Keratinocyte (primary cell): ENCODE measurements at regions not wholly inside any gene's neighbourhood (a gene's known extent, or its start where the extent isn't known, plus 50 kb on each side); places are given as distances from the start of the nearest gene placed in this dataset.

Source experiments
- DNase-seq: peaks from one replicate; pipeline ENCODE4 v3.0.0-alpha.2; 2011; ENCODE audit warnings: low read depth, missing footprints, low spot score
- FAIRE-seq: peaks from 2 replicates; lab custom pipeline; 2011; peaks lifted over from hg19 to GRCh38; lab: Jason Lieb, UNC
- H2AFZ ChIP-seq: 2 replicates; pipeline ENCODE4 v1.6.0; 2012; ENCODE audit warnings: low read length, control low read depth, inconsistent platforms; ENCODE audit not compliant: control insufficient read depth
- H3K27ac ChIP-seq: 2 replicates; pipeline ENCODE4 v1.5.1; 2011; ENCODE audit warnings: low read length; ENCODE audit not compliant: control insufficient read depth, insufficient read depth
- H3K27me3 ChIP-seq: 3 replicates; pipeline ENCODE4 v1.6.0; 2011; ENCODE audit warnings: low read length; ENCODE audit not compliant: control insufficient read depth, insufficient read depth; ENCODE audit errors: extremely low read depth
- H3K36me3 ChIP-seq, 2 experiments: 2 replicates in 1 of 2; 3 replicates in 1 of 2; pipeline ENCODE4 v1.5.1; 2011; ENCODE audit warnings: low read length in 2 of 2, mild to moderate bottlenecking in 1 of 2; ENCODE audit not compliant: control insufficient read depth in 2 of 2, insufficient read depth in 2 of 2; ENCODE audit errors: extremely low read depth in 1 of 2
- H3K4me1 ChIP-seq: 3 replicates; pipeline ENCODE4 v1.5.1; 2011; ENCODE audit warnings: low read length; ENCODE audit not compliant: control insufficient read depth, insufficient read depth; ENCODE audit errors: extremely low read depth
- H3K4me2 ChIP-seq: 3 replicates; pipeline ENCODE4 v1.6.0; 2011; ENCODE audit warnings: low read depth, low read length; ENCODE audit not compliant: control insufficient read depth, insufficient read depth; ENCODE audit errors: extremely low read depth
- H3K4me3 ChIP-seq, 3 experiments: fragments of 200-600 bp in 1 of 3; sonication (generic) in 1 of 3; 2 replicates in 2 of 3; 3 replicates in 1 of 3; pipeline ENCODE4 v1.5.1; 2011 to 2016; ENCODE audit warnings: low read length in 3 of 3, mild to moderate bottlenecking in 3 of 3, control low read depth in 2 of 3, inconsistent platforms in 1 of 3, low read depth in 1 of 3, mixed read lengths in 1 of 3, mixed run types in 1 of 3, moderate library complexity in 1 of 3; ENCODE audit not compliant: control insufficient read depth in 2 of 3, insufficient read depth in 2 of 3; ENCODE audit errors: extremely low read depth in 1 of 3
- H3K79me2 ChIP-seq: 2 replicates; pipeline ENCODE4 v1.6.0; 2012; ENCODE audit warnings: low read length; ENCODE audit not compliant: control insufficient read depth, insufficient read depth
- H3K9ac ChIP-seq: 3 replicates; pipeline ENCODE4 v1.6.0; 2011; ENCODE audit warnings: low read length; ENCODE audit not compliant: control insufficient read depth, insufficient read depth; ENCODE audit errors: extremely low read depth
- H3K9me1 ChIP-seq: 3 replicates; pipeline ENCODE4 v1.6.0; 2011; ENCODE audit warnings: low read length; ENCODE audit not compliant: control insufficient read depth, insufficient read depth; ENCODE audit errors: extremely low read depth
- H3K9me3 ChIP-seq: 2 replicates; pipeline ENCODE4 v1.5.1; 2012; ENCODE audit warnings: low read depth, low read length; ENCODE audit not compliant: control insufficient read depth
- H4K20me1 ChIP-seq: 3 replicates; pipeline ENCODE4 v1.6.0; 2011; ENCODE audit warnings: low read length; ENCODE audit not compliant: control insufficient read depth, insufficient read depth; ENCODE audit errors: extremely low read depth
- CTCF ChIP-seq, 3 experiments: IDR thresholded peaks in 1 of 3; conservative IDR thresholded peaks in 1 of 3; optimal IDR thresholded peaks in 1 of 3; 2 replicates in 2 of 3; 3 replicates in 1 of 3; pipeline versions ENCODE3 to v1.5.1; 2011; ENCODE audit warnings: low read length in 3 of 3, mild to moderate bottlenecking in 3 of 3, moderate library complexity in 2 of 3, control low read depth in 1 of 3, inconsistent platforms in 1 of 3; ENCODE audit not compliant: insufficient read depth in 2 of 3; ENCODE audit errors: extremely low read depth in 1 of 3
- EZH2 ChIP-seq: IDR thresholded peaks from one replicate; pipeline ENCODE4 v1.6.1; 2012; ENCODE audit warnings: inconsistent platforms, mild to moderate bottlenecking, low read length, moderate library complexity
- dilution Hi-C: fragments of 300-500 bp; cut with MboI; formaldehyde crosslinking; loops from one replicate; pipeline ENCODE4 v1.7.0; 2020; ENCODE audit warnings: low sequenced_read_pairs; ENCODE audit not compliant: extremely low pct_ligation_motif_present

GRCh38 chr2:180660881-180661685 is 319.3 kb upstream of the UBE2E3 start:
- DNase-seq (no peak), FAIRE-seq (no peak)
- dilution Hi-C loops = no loop called here
- Histone ChIP-seq H3K9ac (no peak overlapping the region), H3K4me2 (no peak overlapping the region), H3K9me1 (no peaks in the 10 kb centered on the region), H3K27ac (no peak overlapping the region), H4K20me1 (no peaks in the 10 kb centered on the region), H3K4me1 (peaks cover 30% of the 10 kb centered on the region), H3K4me3 (no peak overlapping the region), H3K36me3 (no peaks in the 10 kb centered on the region), H3K9me3 (no peaks in the 10 kb centered on the region), H3K79me2 (no peaks in the 10 kb centered on the region), H2AFZ (no peak overlapping the region), H3K27me3 (no peaks in the 10 kb centered on the region)
- no peak for TF ChIP-seq CTCF (optimal IDR thresholded peaks at IDR 0.05 in 1 of 3, IDR thresholded peaks at IDR 0.05 in 1 of 3, conservative IDR thresholded peaks at IDR 0.05 in 1 of 3; ENCODE audit: extremely low read depth in 1 of 3, insufficient read depth in 2 of 3, low read length in 3 of 3)
- TF ChIP-seq EZH2 = no peak

GRCh38 chr2:180660207-180660606 is 320.2 kb upstream of the UBE2E3 start:
- H2AFZ ChIP-seq = no peak overlapping the region
- H3K9ac ChIP-seq = no peak overlapping the region
- H3K36me3 ChIP-seq = no peaks in the 10 kb centered on the region
- H3K9me1 ChIP-seq = no peaks in the 10 kb centered on the region
- no peak overlapping the region for H3K27ac ChIP-seq
- DNase-seq (no peak), FAIRE-seq (no peak)
- H3K9me3 ChIP-seq = no peaks in the 10 kb centered on the region
- H3K79me2 ChIP-seq = no peaks in the 10 kb centered on the region
- H3K4me2 ChIP-seq = no peak overlapping the region
- peaks cover 39% of the 10 kb centered on the region for H3K4me1 ChIP-seq
- TF ChIP-seq CTCF (optimal IDR thresholded peaks at IDR 0.05 in 1 of 3, IDR thresholded peaks at IDR 0.05 in 1 of 3, conservative IDR thresholded peaks at IDR 0.05 in 1 of 3; ENCODE audit: extremely low read depth in 1 of 3, insufficient read depth in 2 of 3, low read length in 3 of 3) = no peak
- TF ChIP-seq EZH2 = no peak
- dilution Hi-C loops = no loop called here
- H3K4me3 ChIP-seq = no peak overlapping the region
- no peaks in the 10 kb centered on the region for H4K20me1 ChIP-seq
- H3K27me3 ChIP-seq = no peaks in the 10 kb centered on the region
